ENCODE measurements at regions not wholly inside any gene's neighbourhood (a gene's known extent, or its start where the extent isn't known, plus 50 kb on each side); places are given as distances from the start of the nearest gene placed in this dataset.

GRCh38 chr16:75837264-75837663 is 111.0 kb upstream of the CPHXL start:
- no peak for TF ChIP-seq PATZ1 (CRISPR knock-in tag; IDR thresholded peaks at IDR 0.05; ENCODE audit: borderline replicate concordance)
- no peak for TF ChIP-seq ZNF8 (CRISPR knock-in tag; IDR thresholded peaks at IDR 0.05)
- no peak for TF ChIP-seq ZFP30 (CRISPR knock-in tag; IDR thresholded peaks at IDR 0.05)
- TF ChIP-seq PPARA (CRISPR knock-in tag; IDR thresholded peaks at IDR 0.05; ENCODE audit: borderline replicate concordance), result no peak
